Effector memory CD8-positive, alpha-beta T cell (primary cell): ENCODE measurements at regions not wholly inside any gene's neighbourhood (a gene's known extent, or its start where the extent isn't known, plus 50 kb on each side); places are given as distances from the start of the nearest gene placed in this dataset.

ENCODE experiments used
- ATAC-seq: fragments of 150-1000 bp; cut with Tn5 transposase; replicated peaks from 2 replicates; pipeline ENCODE4 v1.10.0; 2021; ENCODE audit warnings: mild to moderate bottlenecking, moderate library complexity
- DNase-seq, 3 experiments: peaks; one replicate each; pipeline ENCODE4 v3.0.0; 2021
- H3K27ac Mint-ChIP-seq, 2 donors: one replicate each; pipeline ENCODE4 v1.8.0; 2022; ENCODE audit warnings: mild to moderate bottlenecking in 2 of 2, mixed read lengths in 2 of 2, moderate library complexity in 2 of 2
- H3K27me3 Mint-ChIP-seq, 2 donors: one replicate each; pipeline ENCODE4 v1.8.0; 2022; ENCODE audit warnings: mixed read lengths in 2 of 2
- H3K36me3 Mint-ChIP-seq: one replicate; pipeline ENCODE4 v1.8.0; 2022; ENCODE audit warnings: mild to moderate bottlenecking, moderate library complexity, mixed read lengths; ENCODE audit not compliant: insufficient read depth
- H3K4me1 Mint-ChIP-seq, 2 donors: one replicate each; pipeline ENCODE4 v1.8.0; 2022; ENCODE audit warnings: low read depth in 2 of 2, mixed read lengths in 2 of 2
- H3K4me3 Mint-ChIP-seq, 2 donors: one replicate each; pipeline ENCODE4 v1.8.0; 2022; ENCODE audit warnings: mild to moderate bottlenecking in 2 of 2, mixed read lengths in 2 of 2, moderate library complexity in 2 of 2
- H3K9me3 Mint-ChIP-seq, 2 donors: one replicate each; pipeline ENCODE4 v1.8.0; 2022; ENCODE audit warnings: mixed read lengths in 2 of 2

DNA sequence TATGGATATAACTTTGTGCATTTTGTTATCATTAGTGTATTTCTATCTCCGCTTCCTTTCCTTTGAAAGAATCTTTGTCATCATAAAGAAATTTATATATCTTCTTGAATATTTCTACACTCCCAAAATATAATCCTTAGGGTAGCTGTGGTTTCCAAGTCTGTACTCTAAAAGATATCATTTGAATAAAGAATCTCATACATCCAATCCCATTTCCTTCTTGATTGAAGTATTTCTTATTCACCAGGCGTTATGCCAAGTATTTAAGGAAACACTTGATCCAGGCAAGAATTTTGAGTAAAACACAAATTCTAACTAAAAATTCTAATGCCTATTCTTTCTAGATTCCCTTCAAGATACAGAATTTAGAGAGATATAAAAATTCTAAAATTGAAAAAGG is 821.8 kb downstream of the GALC start:
- ATAC-seq (no peak), DNase-seq (no peak)
- no peak overlapping the region for H3K4me3 Mint-ChIP-seq
- no peaks in the 10 kb centered on the region for H3K4me1 Mint-ChIP-seq
- H3K27me3 Mint-ChIP-seq: no peaks in the 10 kb centered on the region
- H3K27ac Mint-ChIP-seq: no peak overlapping the region
- H3K36me3 Mint-ChIP-seq: no peaks in the 10 kb centered on the region
- peaks cover 9 to 23% of the 10 kb centered on the region in 2 donors for H3K9me3 Mint-ChIP-seq

DNA sequence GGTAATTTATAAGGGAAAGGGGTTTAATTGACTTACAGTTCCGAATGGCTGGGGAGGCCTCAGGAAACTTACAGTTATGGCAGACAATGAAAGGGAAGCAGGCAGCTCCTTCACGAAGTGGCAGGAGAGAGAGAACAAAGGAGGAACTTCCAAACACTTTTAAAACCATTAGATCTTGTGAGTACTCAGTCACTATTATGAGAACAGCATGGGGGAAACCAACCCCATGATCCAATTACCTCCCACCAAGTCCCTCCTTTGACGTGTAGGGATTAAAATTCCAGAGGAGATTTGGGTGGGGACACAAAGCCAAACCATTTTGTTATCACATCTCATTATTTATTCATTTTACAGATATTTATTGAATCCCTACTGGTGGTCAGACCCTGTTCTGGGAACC is 822.8 kb downstream of the GALC start:
- no peak overlapping the region for H3K27ac Mint-ChIP-seq

DNA sequence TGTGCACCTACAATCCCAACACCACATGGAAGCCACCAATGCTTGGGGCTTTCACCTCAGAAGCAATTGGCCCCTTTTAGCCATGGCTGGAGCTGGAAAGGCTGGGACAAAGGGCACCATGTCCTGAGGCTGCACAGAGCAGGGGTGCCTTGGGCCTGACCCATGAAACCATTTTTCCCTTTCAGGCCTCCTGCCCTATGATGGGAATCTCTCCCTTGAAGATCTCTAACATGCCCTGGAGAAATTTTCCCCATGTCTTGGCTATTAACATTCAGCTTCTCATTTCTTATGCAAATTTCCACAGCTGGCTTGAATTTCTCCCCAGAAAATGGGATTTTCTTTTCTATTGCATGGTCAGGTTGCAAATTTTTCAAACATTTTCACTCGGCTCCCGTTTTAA is 823.6 kb downstream of the GALC start:
- H3K9me3 Mint-ChIP-seq: peaks cover 9 to 23% of the 10 kb centered on the region in 2 donors
- DNase-seq (no peak), ATAC-seq (no peak)
- H3K27ac Mint-ChIP-seq: no peak overlapping the region
- no peaks in the 10 kb centered on the region for H3K4me1 Mint-ChIP-seq
- no peaks in the 10 kb centered on the region for H3K27me3 Mint-ChIP-seq
- no peaks in the 10 kb centered on the region for H3K36me3 Mint-ChIP-seq
- H3K4me3 Mint-ChIP-seq: no peak overlapping the region

More for the DNA sequence above, 822.8 kb downstream of the GALC start:
- ATAC-seq (no peak), DNase-seq (no peak)
- H3K4me3 Mint-ChIP-seq: no peak overlapping the region
- no peaks in the 10 kb centered on the region for H3K4me1 Mint-ChIP-seq
- H3K27me3 Mint-ChIP-seq: no peaks in the 10 kb centered on the region
- H3K36me3 Mint-ChIP-seq: no peaks in the 10 kb centered on the region
- H3K9me3 Mint-ChIP-seq: peaks cover 9 to 23% of the 10 kb centered on the region in 2 donors

DNA sequence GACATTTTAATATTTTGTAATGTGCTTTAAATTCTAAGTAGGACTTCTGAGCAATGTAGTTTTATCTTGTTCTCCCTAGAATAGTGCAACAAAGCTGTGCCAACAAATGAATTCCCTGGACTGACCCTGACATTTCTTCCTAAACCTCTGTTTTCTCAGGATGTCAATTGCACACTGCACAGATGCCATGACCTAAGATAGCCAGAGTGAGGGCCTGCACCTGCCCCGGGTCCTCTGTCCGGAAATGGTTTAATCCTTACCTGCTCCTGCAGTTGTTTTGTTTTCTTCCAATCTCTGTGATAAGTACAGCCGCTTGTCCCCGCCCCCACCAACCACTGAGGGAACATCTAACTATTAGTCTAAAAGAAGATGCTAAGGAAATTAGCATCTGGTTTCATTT is 831.5 kb downstream of the GALC start:
- DNase-seq: no peak
- H3K4me3 Mint-ChIP-seq: no peak overlapping the region
- no peaks in the 10 kb centered on the region for H3K27me3 Mint-ChIP-seq
- no peak overlapping the region for H3K27ac Mint-ChIP-seq
- no peak for ATAC-seq
- H3K9me3 Mint-ChIP-seq: peaks cover 8 to 27% of the 10 kb centered on the region in 2 donors
- no peaks in the 10 kb centered on the region for H3K36me3 Mint-ChIP-seq
- no peaks in the 10 kb centered on the region for H3K4me1 Mint-ChIP-seq

DNA sequence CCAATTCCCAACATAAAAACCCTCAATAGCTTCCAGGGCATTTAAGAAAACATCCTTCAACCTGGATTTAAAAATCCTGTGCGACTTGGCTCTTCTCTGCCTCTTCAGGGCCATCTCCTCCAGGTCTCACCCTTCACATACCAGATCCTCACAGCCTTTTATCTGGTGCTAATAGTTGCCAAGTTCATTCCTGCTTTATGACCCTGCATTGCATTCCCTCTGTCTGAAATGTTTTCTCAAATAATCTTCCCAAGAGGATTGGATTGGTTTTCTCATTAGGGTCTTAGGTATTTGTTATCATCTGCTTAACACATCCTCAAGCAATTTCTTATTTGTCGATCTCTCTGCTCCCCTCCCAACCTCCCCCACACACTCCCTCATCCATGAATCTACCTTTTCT is 832.0 kb downstream of the GALC start:
- DNase-seq (no peak), ATAC-seq (no peak)
- Mint-ChIP-seq H3K4me3 (no peak overlapping the region), H3K27me3 (no peaks in the 10 kb centered on the region), H3K4me1 (no peaks in the 10 kb centered on the region), H3K36me3 (no peaks in the 10 kb centered on the region), H3K9me3 (peaks cover 8 to 27% of the 10 kb centered on the region in 2 donors), H3K27ac (no peak overlapping the region)

DNA sequence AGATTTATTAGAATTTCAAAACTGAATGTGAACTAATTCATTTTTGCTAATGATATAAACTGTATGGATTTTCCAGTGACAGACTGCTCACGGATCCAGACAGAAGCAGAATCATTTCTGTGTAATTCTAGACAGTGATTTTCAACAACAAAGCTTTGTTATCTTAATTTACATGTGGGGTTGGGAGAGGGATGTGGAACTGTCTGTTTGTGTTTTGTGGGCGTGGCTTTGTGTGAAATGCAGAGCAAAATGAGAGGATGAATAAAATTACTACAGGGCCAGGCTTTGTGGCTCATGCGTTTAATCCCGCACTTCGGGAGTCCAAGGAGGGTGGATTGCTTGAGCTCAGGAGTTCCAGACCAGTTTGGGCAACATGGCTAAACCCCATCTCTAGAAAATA is 834.7 kb downstream of the GALC start:
- Mint-ChIP-seq H3K9me3 (peaks cover 11 to 16% of the 10 kb centered on the region in 2 donors), H3K27ac (no peak overlapping the region), H3K27me3 (no peaks in the 10 kb centered on the region), H3K4me1 (no peaks in the 10 kb centered on the region), H3K36me3 (no peaks in the 10 kb centered on the region), H3K4me3 (no peak overlapping the region)
- ATAC-seq (no peak), DNase-seq (no peak)

DNA sequence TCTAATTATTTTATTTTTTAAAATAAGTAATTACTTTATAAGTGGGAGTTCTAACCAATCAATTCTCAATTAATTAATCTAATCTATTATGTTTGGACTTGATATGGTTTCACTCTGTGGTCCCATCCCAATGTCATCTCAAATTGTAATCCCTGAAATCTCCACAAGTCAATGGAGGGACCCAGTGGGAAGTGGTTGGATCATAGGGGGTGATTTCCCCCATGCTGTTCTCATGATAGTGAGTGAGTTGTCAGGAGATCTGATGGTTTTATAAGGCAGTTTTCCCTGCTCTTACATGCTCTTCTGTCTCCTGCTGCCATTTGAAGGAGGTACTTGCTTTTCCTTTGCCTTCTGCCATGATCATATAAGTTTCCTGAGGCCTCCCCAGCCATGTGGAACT is 836.1 kb downstream of the GALC start:
- Mint-ChIP-seq H3K9me3 (peaks cover 12 to 16% of the 10 kb centered on the region in 2 donors), H3K4me1 (no peaks in the 10 kb centered on the region), H3K27me3 (no peaks in the 10 kb centered on the region), H3K27ac (no peak overlapping the region), H3K4me3 (no peak overlapping the region), H3K36me3 (no peaks in the 10 kb centered on the region)
- ATAC-seq: no peak
- DNase-seq: no peak

DNA sequence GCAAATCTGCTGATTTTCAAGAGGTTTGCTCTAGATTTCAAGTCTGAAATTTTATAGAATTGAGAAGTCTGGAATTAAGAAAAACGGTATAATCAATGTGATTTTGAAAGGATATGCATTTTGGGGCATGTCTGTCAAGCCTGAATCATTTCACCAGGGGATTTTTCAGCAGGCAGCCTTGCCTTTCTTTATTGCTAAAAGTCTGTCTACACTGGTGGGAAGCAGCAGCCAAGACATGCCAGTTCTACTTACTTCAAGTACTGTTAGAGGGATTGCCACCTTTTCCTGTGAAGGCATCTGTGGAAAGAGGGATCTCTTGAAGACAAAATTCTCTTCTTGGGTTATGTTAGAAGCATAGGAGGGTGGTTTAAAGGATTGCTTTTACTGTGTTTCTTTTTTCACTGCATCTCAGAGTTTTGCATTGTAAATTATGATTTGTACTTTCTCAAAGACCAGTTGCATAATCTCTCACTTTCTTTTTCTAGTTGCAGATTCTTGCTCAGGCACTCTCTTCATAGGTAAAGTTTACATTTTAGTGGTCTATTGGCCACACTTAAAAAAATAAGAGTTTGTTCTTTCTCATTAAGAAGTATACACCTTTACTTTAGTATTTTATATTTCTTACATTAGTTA is 837.0 kb downstream of the GALC start:
- no peaks in the 10 kb centered on the region for H3K4me1 Mint-ChIP-seq
- H3K4me3 Mint-ChIP-seq: no peak overlapping the region
- no peak overlapping the region for H3K27ac Mint-ChIP-seq
- ATAC-seq (no peak), DNase-seq (no peak)
- no peaks in the 10 kb centered on the region for H3K27me3 Mint-ChIP-seq
- H3K9me3 Mint-ChIP-seq: peaks cover 9 to 12% of the 10 kb centered on the region in 2 donors
- H3K36me3 Mint-ChIP-seq: no peaks in the 10 kb centered on the region

DNA sequence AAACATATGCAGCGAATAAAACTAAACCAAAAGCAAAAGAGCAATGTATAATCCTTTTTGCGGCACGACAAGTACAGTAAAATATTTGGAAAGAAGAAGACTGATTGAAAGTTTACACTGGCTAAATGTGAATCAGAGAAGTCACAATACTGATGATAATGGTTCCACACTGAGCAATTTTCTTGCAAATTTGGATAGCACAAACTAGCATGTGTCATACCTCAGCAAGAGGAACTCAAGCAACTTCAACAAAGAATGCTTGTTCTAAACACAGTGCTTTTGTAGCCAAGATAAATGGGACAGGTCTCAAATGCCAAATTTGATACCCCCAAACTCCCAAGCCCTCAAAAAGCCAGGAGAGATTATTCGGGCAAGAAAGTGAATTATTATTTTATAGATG is 839.1 kb downstream of the GALC start:
- Mint-ChIP-seq H3K4me3 (no peak overlapping the region), H3K4me1 (no peaks in the 10 kb centered on the region), H3K9me3 (peaks cover 7 to 11% of the 10 kb centered on the region in 2 donors), H3K27ac (no peak overlapping the region), H3K36me3 (no peaks in the 10 kb centered on the region), H3K27me3 (no peaks in the 10 kb centered on the region)
- DNase-seq: no peak
- no peak for ATAC-seq

DNA sequence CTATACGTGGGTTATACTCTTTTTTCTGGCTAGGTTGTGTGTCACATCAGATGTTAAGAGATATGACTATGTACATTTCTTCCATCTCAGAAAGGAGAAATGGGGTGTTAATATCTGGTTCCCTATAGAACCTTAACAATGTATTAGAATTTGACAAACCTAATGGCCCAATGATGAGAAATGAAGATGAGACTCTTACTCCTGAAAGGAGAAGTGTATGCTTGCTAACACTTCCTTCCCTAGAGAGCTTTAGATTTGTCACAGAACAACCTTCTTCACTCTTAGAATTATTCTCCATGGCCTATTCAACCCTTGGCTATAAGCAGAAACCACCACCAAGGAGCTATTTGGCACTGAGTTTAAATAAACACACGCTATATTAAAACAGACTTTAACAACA is 839.6 kb downstream of the GALC start:
- Mint-ChIP-seq H3K4me3 (no peak overlapping the region), H3K27ac (no peak overlapping the region), H3K4me1 (no peaks in the 10 kb centered on the region), H3K27me3 (no peaks in the 10 kb centered on the region), H3K9me3 (peaks cover 5 to 11% of the 10 kb centered on the region in 2 donors), H3K36me3 (no peaks in the 10 kb centered on the region)
- DNase-seq (no peak), ATAC-seq (no peak)

DNA sequence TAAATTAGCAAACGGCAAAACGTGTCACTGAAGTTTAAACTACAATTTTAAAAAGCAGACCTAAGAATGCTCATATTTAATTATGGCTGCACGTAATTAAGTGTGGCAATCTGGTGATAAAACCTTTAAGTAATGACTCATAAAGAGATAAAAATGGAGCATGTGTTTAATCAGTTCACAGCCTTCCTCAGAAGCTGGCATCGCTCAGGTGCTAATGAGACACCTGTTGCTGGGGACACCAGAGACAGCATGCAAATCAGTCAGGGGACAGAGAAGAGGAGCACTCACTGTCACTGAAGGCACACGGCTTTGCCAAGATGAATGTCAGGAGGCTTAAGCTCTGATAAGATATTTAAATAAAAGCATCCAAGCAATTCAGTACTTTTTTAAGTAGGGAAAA is 840.3 kb downstream of the GALC start:
- H3K27me3 Mint-ChIP-seq: no peaks in the 10 kb centered on the region
- DNase-seq: no peak
- ATAC-seq: no peak
- H3K36me3 Mint-ChIP-seq: no peaks in the 10 kb centered on the region
- no peak overlapping the region for H3K27ac Mint-ChIP-seq
- H3K9me3 Mint-ChIP-seq: peaks cover 0 to 9% of the 10 kb centered on the region in 2 donors
- H3K4me1 Mint-ChIP-seq: no peaks in the 10 kb centered on the region
- no peak overlapping the region for H3K4me3 Mint-ChIP-seq

DNA sequence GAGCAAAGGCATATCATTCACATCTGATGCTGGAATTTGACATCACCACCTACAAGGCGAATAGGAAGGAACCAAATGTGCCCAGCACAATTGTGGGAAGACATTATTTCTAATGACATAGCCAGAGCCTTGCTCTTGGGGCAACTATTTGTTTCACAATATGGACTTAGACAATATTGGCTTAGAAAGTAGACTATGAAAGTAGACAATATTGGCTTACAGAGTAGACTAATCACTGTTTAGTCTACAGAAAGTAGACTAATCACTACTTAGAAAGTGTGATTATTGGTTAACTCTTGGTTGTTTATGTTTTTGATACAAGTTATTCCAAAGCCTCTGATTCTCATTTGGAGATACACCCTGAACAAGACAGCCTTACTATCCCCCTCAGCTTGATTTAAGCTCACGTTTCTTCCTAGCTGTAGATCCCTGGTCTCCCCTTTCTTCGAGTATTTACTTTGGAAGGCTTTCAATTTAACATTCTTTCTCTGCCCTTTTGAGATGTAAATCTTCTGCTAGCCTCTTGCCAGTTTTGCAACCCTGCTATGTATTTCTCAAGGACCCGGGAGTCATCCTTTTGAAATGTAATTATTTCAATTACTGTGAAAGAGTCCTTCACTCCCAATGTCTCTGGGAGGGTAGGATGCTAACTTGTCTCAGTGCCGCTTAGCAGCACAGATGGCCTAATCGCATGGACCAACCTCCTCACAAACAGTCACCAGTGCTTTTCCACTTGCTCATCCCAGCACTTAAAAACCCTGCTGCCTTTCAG is 843.2 kb downstream of the GALC start:
- H3K36me3 Mint-ChIP-seq: peaks cover 3% of the 10 kb centered on the region
- H3K4me1 Mint-ChIP-seq: no peaks in the 10 kb centered on the region
- peaks cover 7% of the 10 kb centered on the region in 2 donors for H3K9me3 Mint-ChIP-seq
- no peak overlapping the region for H3K27ac Mint-ChIP-seq
- DNase-seq (no peak), ATAC-seq (no peak)
- H3K4me3 Mint-ChIP-seq: no peak overlapping the region
- H3K27me3 Mint-ChIP-seq: no peaks in the 10 kb centered on the region

DNA sequence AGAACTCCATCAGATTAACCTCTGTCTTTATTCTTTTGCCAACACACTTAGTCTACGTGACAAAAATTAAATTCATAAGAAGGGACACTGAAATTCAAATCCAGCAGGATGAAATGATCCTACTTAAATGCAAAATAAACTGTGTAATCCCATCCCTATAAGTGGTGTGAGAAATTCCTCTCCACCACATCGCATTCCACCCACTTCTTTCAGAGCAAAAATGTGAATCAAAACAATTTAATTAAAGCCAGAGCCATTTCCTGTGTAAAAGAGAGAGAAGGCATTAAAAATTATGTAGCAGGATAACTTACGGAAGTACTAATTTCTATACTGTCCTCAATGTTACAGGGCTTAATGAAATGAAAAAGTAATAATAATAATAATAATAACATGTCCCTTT is 844.3 kb downstream of the GALC start:
- ATAC-seq: no peak

DNA sequence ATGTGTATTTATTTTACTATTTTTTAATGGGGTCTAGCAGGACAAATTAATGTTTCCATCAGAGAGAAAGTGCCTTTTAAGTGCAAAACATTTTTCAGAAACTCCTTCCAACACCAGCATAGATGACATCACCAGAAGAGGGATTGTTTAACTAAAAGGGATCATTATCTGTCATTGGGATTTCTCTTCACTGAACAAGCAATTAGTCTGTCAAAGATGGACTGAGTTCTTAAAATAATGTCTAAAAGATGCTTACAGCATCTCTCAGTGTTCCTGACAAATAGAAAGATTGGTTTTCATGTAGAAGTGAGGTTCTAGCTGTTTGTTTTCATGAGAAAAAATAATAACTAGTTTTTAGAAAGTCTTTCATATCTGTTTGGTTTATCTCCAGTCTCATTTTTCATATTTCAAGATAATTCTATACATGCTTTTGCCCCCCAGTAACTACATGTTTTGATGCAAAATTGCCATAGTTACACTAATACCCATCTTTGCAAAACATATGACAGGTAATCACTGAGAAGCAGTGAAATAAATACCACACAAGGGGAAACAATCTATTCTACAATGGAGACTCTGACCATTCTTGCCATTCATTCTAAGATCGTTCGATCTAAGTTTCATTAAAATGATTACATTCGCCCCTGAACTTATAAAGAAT is 850.3 kb downstream of the GALC start:
- peaks cover 6 to 14% of the 10 kb centered on the region in 2 donors for H3K9me3 Mint-ChIP-seq
- no peaks in the 10 kb centered on the region for H3K4me1 Mint-ChIP-seq
- H3K27me3 Mint-ChIP-seq: no peaks in the 10 kb centered on the region
- ATAC-seq (no peak), DNase-seq (no peak)
- no peak overlapping the region for H3K4me3 Mint-ChIP-seq
- peaks cover 3% of the 10 kb centered on the region for H3K36me3 Mint-ChIP-seq
- no peak overlapping the region for H3K27ac Mint-ChIP-seq

More for the DNA sequence above, 844.3 kb downstream of the GALC start:
- Mint-ChIP-seq H3K9me3 (peaks cover 7% of the 10 kb centered on the region in 2 donors), H3K4me1 (no peaks in the 10 kb centered on the region), H3K4me3 (no peak overlapping the region), H3K27ac (no peak overlapping the region), H3K36me3 (peaks cover 3% of the 10 kb centered on the region), H3K27me3 (no peaks in the 10 kb centered on the region)
- no peak for DNase-seq
